ENCODE measurements at regions not wholly inside any gene's neighbourhood (a gene's known extent, or its start where the extent isn't known, plus 50 kb on each side); places are given as distances from the start of the nearest gene placed in this dataset.

GRCh38 chr5:2522372-2522771, 229.1 kb downstream of the IRX2 start:
- TF ChIP-seq REST (IDR thresholded peaks at IDR 0.05; ENCODE audit: borderline replicate concordance): no peak
- no peak for TF ChIP-seq CTCF (IDR thresholded peaks at IDR 0.05; ENCODE audit: poor library complexity, severe bottlenecking)
- no peak for TF ChIP-seq EP300 (conservative IDR thresholded peaks at IDR 0.05; ENCODE audit: poor library complexity, severe bottlenecking)
- TF ChIP-seq TAF1 (IDR thresholded peaks at IDR 0.05; ENCODE audit: low read depth): no peak

Measured in neural cell (in vitro differentiated cells).